Activated B cell treated with CpG ODN at 0.5 μM for 24 hours (primary cell): ENCODE measurements at regions not wholly inside any gene's neighbourhood (a gene's known extent, or its start where the extent isn't known, plus 50 kb on each side); places are given as distances from the start of the nearest gene placed in this dataset.

Experiments
- ATAC-seq: fragments of 200-7000 bp; cut with Tn5 transposase; one replicate; pipeline ENCODE4 v1.10.0; 2021; ENCODE audit warnings: low read depth, mild to moderate bottlenecking, moderate library complexity
- CTCF ChIA-PET: fragments of 350-600 bp; sonication (Branson Sonifier 250); formaldehyde crosslinking; loops from one replicate; lab custom pipeline; 2021; ENCODE audit warnings: antibody characterized with exemption; lab: Charles Lee
- POLR2A ChIA-PET: fragments of 350-600 bp; sonication (Branson Sonifier 250); formaldehyde crosslinking; loops from one replicate; lab custom pipeline; 2021; ENCODE audit warnings: antibody characterized with exemption; lab: Charles Lee
- DNase-seq: peaks from one replicate; pipeline ENCODE4 v3.0.0; 2022
- H3K27ac Mint-ChIP-seq: one replicate; pipeline ENCODE4 v1.8.0; 2020; ENCODE audit warnings: mixed read lengths
- H3K27me3 Mint-ChIP-seq: one replicate; pipeline ENCODE4 v1.8.0; 2021; ENCODE audit warnings: mixed read lengths
- H3K36me3 Mint-ChIP-seq: one replicate; pipeline ENCODE4 v1.8.0; 2021; ENCODE audit warnings: low read depth, mixed read lengths
- H3K4me1 Mint-ChIP-seq: one replicate; pipeline ENCODE4 v1.8.0; 2021; ENCODE audit warnings: mixed read lengths
- H3K4me3 Mint-ChIP-seq: one replicate; pipeline ENCODE4 v1.8.0; 2020; ENCODE audit warnings: mild to moderate bottlenecking, mixed read lengths
- H3K9me3 Mint-ChIP-seq: one replicate; pipeline ENCODE4 v1.8.0; 2020; ENCODE audit warnings: mixed read lengths
- intact Hi-C: fragments of 100-400 bp; cut with micrococcal nuclease; formaldehyde crosslinking; loops from one replicate; pipeline ENCODE4 v1.15.1; 2024
- TF ChIP-seq, protein P1 (sequence below): fragments of 200-600 bp; IDR thresholded peaks from one replicate; pipeline ENCODE4 v1.8.0; 2022; ENCODE audit warnings: antibody characterized with exemption, mild to moderate bottlenecking

DNA sequence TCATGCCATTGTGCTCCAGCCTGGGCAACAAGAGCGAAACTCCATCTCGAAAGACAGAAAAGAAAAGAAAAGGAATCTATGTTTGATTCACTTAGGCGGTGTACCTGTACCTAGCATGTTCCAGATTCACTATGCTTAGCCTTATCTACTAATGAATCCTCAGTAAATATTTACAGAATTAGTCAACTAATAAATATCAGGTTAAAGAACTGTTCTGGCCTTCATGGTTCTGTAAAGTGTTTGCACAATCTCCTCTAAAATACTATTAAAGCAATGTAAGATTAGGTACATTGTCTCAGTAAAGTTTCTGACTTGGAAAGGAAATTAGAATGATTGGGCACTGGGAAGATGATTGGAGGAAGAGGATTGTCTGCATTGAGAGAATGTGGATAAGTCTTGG, 2770.4 kb downstream of the PCDH9 start:
- ATAC-seq, result no peak
- H3K27ac Mint-ChIP-seq, result no peak overlapping the region
- H3K9me3 Mint-ChIP-seq, result peaks cover 3% of the 10 kb centered on the region
- H3K27me3 Mint-ChIP-seq, result no peaks in the 10 kb centered on the region
- H3K36me3 Mint-ChIP-seq, result no peaks in the 10 kb centered on the region
- H3K4me1 Mint-ChIP-seq, result no peaks in the 10 kb centered on the region
- ChIA-PET POLR2A (no interaction called here), CTCF (no interaction called here)
- TF ChIP-seq, protein P1, sequence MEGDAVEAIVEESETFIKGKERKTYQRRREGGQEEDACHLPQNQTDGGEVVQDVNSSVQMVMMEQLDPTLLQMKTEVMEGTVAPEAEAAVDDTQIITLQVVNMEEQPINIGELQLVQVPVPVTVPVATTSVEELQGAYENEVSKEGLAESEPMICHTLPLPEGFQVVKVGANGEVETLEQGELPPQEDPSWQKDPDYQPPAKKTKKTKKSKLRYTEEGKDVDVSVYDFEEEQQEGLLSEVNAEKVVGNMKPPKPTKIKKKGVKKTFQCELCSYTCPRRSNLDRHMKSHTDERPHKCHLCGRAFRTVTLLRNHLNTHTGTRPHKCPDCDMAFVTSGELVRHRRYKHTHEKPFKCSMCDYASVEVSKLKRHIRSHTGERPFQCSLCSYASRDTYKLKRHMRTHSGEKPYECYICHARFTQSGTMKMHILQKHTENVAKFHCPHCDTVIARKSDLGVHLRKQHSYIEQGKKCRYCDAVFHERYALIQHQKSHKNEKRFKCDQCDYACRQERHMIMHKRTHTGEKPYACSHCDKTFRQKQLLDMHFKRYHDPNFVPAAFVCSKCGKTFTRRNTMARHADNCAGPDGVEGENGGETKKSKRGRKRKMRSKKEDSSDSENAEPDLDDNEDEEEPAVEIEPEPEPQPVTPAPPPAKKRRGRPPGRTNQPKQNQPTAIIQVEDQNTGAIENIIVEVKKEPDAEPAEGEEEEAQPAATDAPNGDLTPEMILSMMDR, result no peak
- no peak overlapping the region for H3K4me3 Mint-ChIP-seq
- DNase-seq, result no peak
- intact Hi-C loops, result no loop called here

DNA sequence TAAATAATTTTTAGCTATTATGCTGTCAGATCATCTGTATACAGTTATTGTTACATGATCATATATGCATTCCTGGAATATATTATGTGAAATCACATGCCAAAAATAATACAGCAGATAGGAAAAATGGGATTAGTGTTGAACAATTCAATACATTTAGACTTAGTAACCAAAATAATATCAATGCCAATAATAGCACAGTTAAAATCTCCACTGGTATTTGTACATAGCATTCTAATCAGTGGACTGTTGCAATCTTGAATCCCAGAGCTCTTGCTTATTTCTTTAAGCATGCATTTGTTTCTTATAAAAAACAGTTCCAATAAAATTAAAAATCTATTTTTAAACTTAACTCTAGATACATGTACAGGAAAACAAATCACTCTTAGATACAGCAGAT, 2772.2 kb downstream of the PCDH9 start:
- DNase-seq (no peak), ATAC-seq (no peak)
- Mint-ChIP-seq H3K4me1 (no peaks in the 10 kb centered on the region), H3K9me3 (peaks cover 3% of the 10 kb centered on the region), H3K36me3 (no peaks in the 10 kb centered on the region), H3K27me3 (no peaks in the 10 kb centered on the region), H3K4me3 (no peak overlapping the region), H3K27ac (no peak overlapping the region)
- TF ChIP-seq, protein P1, result no peak
- intact Hi-C loops, result no loop called here
- POLR2A ChIA-PET, result no interaction called here
- CTCF ChIA-PET, result no interaction called here

GRCh38 chr13:64455124-64455523, 2775.0 kb downstream of the PCDH9 start:
- no peaks in the 10 kb centered on the region for H3K36me3 Mint-ChIP-seq
- H3K4me3 Mint-ChIP-seq, result no peak overlapping the region
- no peaks in the 10 kb centered on the region for H3K27me3 Mint-ChIP-seq
- ATAC-seq (no peak), DNase-seq (no peak)
- ChIA-PET CTCF (no interaction called here), POLR2A (no interaction called here)
- H3K9me3 Mint-ChIP-seq, result peaks cover 3% of the 10 kb centered on the region
- H3K4me1 Mint-ChIP-seq, result no peaks in the 10 kb centered on the region
- intact Hi-C loops, result no loop called here
- TF ChIP-seq, protein P1, result no peak
- H3K27ac Mint-ChIP-seq, result no peak overlapping the region

GRCh38 chr13:64453831-64454230, 2776.3 kb downstream of the PCDH9 start:
- Mint-ChIP-seq H3K36me3 (no peaks in the 10 kb centered on the region), H3K9me3 (no peaks in the 10 kb centered on the region), H3K4me3 (no peak overlapping the region), H3K27ac (no peak overlapping the region), H3K4me1 (no peaks in the 10 kb centered on the region), H3K27me3 (no peaks in the 10 kb centered on the region)
- DNase-seq, result no peak
- intact Hi-C loops, result no loop called here
- ATAC-seq, result no peak
- TF ChIP-seq, protein P1, result no peak
- POLR2A ChIA-PET, result no interaction called here
- CTCF ChIA-PET, result no interaction called here

DNA sequence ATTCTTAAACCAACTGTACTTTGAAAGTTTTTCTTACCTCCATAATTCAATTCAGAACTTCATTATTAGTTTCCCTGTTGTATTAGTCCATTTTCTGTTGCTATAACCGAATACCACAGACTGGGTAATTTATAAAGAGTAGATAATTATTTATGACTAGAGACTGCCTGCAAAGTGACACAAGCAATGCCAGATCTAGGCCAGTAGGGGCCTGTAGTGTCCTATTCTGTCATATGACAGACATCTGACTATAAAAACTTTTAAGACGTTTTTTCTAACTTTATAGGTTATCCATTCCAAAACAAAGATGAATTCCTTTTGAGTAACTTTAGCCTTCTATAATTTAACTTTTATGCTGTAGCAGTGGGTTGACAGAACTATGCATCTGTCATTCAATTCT, 2783.8 kb downstream of the PCDH9 start:
- no peaks in the 10 kb centered on the region for H3K36me3 Mint-ChIP-seq
- POLR2A ChIA-PET, result no interaction called here
- CTCF ChIA-PET, result no interaction called here
- no peak overlapping the region for H3K4me3 Mint-ChIP-seq
- no peak overlapping the region for H3K27ac Mint-ChIP-seq
- no peaks in the 10 kb centered on the region for H3K9me3 Mint-ChIP-seq
- TF ChIP-seq, protein P1, result no peak
- H3K4me1 Mint-ChIP-seq, result no peaks in the 10 kb centered on the region
- intact Hi-C loops, result no loop called here
- ATAC-seq, result no peak
- H3K27me3 Mint-ChIP-seq, result no peaks in the 10 kb centered on the region
- DNase-seq, result no peak
